K562 (cell line): ENCODE measurements at regions not wholly inside any gene's neighbourhood (a gene's known extent, or its start where the extent isn't known, plus 50 kb on each side); places are given as distances from the start of the nearest gene placed in this dataset.

Source experiments
- CUX1 ChIP-seq: fragments of 200-800 bp; sonication (Bioruptor generic); IDR thresholded peaks from 2 replicates; pipeline ENCODE4 v1.6.1; 2016; ENCODE audit warnings: missing genetic modification characterization, missing compliant biosample characterization
- HBP1 ChIP-seq: fragments of 450-650 bp; formaldehyde crosslinking; IDR thresholded peaks from 2 replicates; pipeline ENCODE4 v1.4.0; 2022; ENCODE audit warnings: missing genetic modification characterization
- MGA ChIP-seq: fragments of 450-650 bp; IDR thresholded peaks from 2 replicates; pipeline ENCODE4 v1.6.1; 2016; ENCODE audit warnings: mild to moderate bottlenecking, moderate library complexity
- RBM14 ChIP-seq: fragments of 200-400 bp; formaldehyde crosslinking; IDR thresholded peaks from 2 replicates; pipeline ENCODE4 v1.6.1; 2018; ENCODE audit warnings: low read depth, mild to moderate bottlenecking, low read length, moderate library complexity, borderline replicate concordance; ENCODE audit not compliant: insufficient read depth
- VEZF1 ChIP-seq: fragments of 200-800 bp; sonication (Bioruptor generic); IDR thresholded peaks from 2 replicates; pipeline ENCODE4 v1.6.1; 2017; ENCODE audit warnings: missing genetic modification characterization, missing compliant biosample characterization

- TF ChIP-seq MGA: no peak
- TF ChIP-seq RBM14: no peak
- TF ChIP-seq CUX1 (CRISPR knock-in tag): no peak
- TF ChIP-seq HBP1 (CRISPR knock-in tag): no peak
- TF ChIP-seq VEZF1 (CRISPR knock-in tag): 0 out of 2 replicates have a peak, but pooled peaks have one; percentile 27
Measured at GRCh38 chr12:93318720-93319522, 58.8 kb upstream of the NUDT4 start (continued).
